ENCODE measurements at regions not wholly inside any gene's neighbourhood (a gene's known extent, or its start where the extent isn't known, plus 50 kb on each side); places are given as distances from the start of the nearest gene placed in this dataset.

GRCh38 chr12:130216031-130216430 lies 53.8 kb downstream of the FZD10 start:
- ChIA-PET CTCF (no interaction called here), POLR2A (no interaction called here)

- POLR2A ChIA-PET, result no interaction called here
- CTCF ChIA-PET, result no interaction called here
Observed at GRCh38 chr12:130218682-130219081, 56.4 kb downstream of the FZD10 start.

GRCh38 chr12:130219929-130220705 lies 57.9 kb downstream of the FZD10 start:
- ChIA-PET CTCF (no interaction called here), POLR2A (no interaction called here)

- CTCF ChIA-PET, result no interaction called here
- POLR2A ChIA-PET, result no interaction called here
Observed at GRCh38 chr12:130220706-130221100, 58.4 kb downstream of the FZD10 start.

GRCh38 chr12:130222519-130223218 lies 60.4 kb downstream of the FZD10 start:
- CTCF ChIA-PET, result interaction anchor here (1.0 kb wide), 1 partner anchor 10 kb away, joined by 3 read pairs; no protein-coding TSS in a partner anchor
- POLR2A ChIA-PET, result no interaction called here

- ChIA-PET POLR2A (no interaction called here), CTCF (interaction anchor here (1.0 kb wide), 1 partner anchor 9 kb away, joined by 3 read pairs; no protein-coding TSS in a partner anchor)
Observed at GRCh38 chr12:130223767-130224244, 61.5 kb downstream of the FZD10 start.

- ChIA-PET POLR2A (no interaction called here), CTCF (no interaction called here)
Observed at GRCh38 chr12:130224613-130225012, 62.3 kb downstream of the FZD10 start.

GRCh38 chr12:130225347-130225746 lies 63.1 kb downstream of the FZD10 start:
- ChIA-PET POLR2A (no interaction called here), CTCF (no interaction called here)

GRCh38 chr12:130226126-130226525 lies 63.9 kb downstream of the FZD10 start:
- ChIA-PET CTCF (no interaction called here), POLR2A (no interaction called here)

- CTCF ChIA-PET, result no interaction called here
- POLR2A ChIA-PET, result no interaction called here
Observed at GRCh38 chr12:130226771-130227170, 64.5 kb downstream of the FZD10 start.

- ChIA-PET POLR2A (no interaction called here), CTCF (no interaction called here)
Observed at GRCh38 chr12:130227641-130228040, 65.4 kb downstream of the FZD10 start.

- POLR2A ChIA-PET, result no interaction called here
- CTCF ChIA-PET, result no interaction called here
Observed at GRCh38 chr12:130236446-130236845, 74.2 kb downstream of the FZD10 start.

- CTCF ChIA-PET, result no interaction called here
- POLR2A ChIA-PET, result no interaction called here
Observed at GRCh38 chr12:130240831-130241590, 78.7 kb downstream of the FZD10 start.

GRCh38 chr12:130242506-130242905 lies 80.2 kb downstream of the FZD10 start:
- POLR2A ChIA-PET, result no interaction called here
- CTCF ChIA-PET, result no interaction called here

- POLR2A ChIA-PET, result no interaction called here
- CTCF ChIA-PET, result no interaction called here
Observed at GRCh38 chr12:130245251-130245650, 83.0 kb downstream of the FZD10 start.

- CTCF ChIA-PET, result no interaction called here
- POLR2A ChIA-PET, result no interaction called here
Observed at GRCh38 chr12:130246560-130246959, 84.3 kb downstream of the FZD10 start.

- CTCF ChIA-PET, result no interaction called here
- POLR2A ChIA-PET, result no interaction called here
Observed at GRCh38 chr12:130247634-130248237, 85.5 kb downstream of the FZD10 start.

GRCh38 chr12:130249376-130249775 lies 87.1 kb downstream of the FZD10 start:
- ChIA-PET CTCF (no interaction called here), POLR2A (no interaction called here)

- ChIA-PET POLR2A (no interaction called here), CTCF (no interaction called here)
Observed at GRCh38 chr12:130251236-130251780, 86.4 kb upstream of the PIWIL1 start.

GRCh38 chr12:130253866-130254265 lies 83.8 kb upstream of the PIWIL1 start:
- CTCF ChIA-PET, result no interaction called here

More at GRCh38 chr12:130253866-130254265, 83.8 kb upstream of the PIWIL1 start:
- POLR2A ChIA-PET, result no interaction called here
